Liver (tissue), 8 donors: ENCODE measurements at regions not wholly inside any gene's neighbourhood (a gene's known extent, or its start where the extent isn't known, plus 50 kb on each side); places are given as distances from the start of the nearest gene placed in this dataset.

Source experiments
- DNase-seq: peaks from one replicate; pipeline ENCODE4 v3.0.0-alpha.2; 2017; ENCODE audit warnings: low spot score
- H3K27ac ChIP-seq, 2 donors: one replicate each; pipeline ENCODE4 v1.7.0; 2013; ENCODE audit warnings: inconsistent platforms in 2 of 2, low read length in 2 of 2, control low read depth in 1 of 2, low read depth in 1 of 2, mild to moderate bottlenecking in 1 of 2
- H3K27me3 ChIP-seq, 4 donors: one replicate each; pipeline versions ENCODE4 v1.6.1 to v1.7.0; 2013; ENCODE audit warnings: low read length in 3 of 4, inconsistent platforms in 1 of 4, mild to moderate bottlenecking in 1 of 4, moderate library complexity in 1 of 4; ENCODE audit not compliant: control insufficient read depth in 4 of 4, insufficient read depth in 4 of 4
- H3K36me3 ChIP-seq, 4 donors: one replicate each; pipeline versions ENCODE4 v1.6.1 to v1.7.0; 2013; ENCODE audit warnings: low read length in 3 of 4, mild to moderate bottlenecking in 3 of 4, low read depth in 1 of 4, moderate library complexity in 1 of 4; ENCODE audit not compliant: control insufficient read depth in 4 of 4, insufficient read depth in 3 of 4
- H3K4me1 ChIP-seq, 4 donors: one replicate each; pipeline versions ENCODE4 v1.6.1 to v1.7.0; 2013; ENCODE audit warnings: low read length in 3 of 4, mild to moderate bottlenecking in 3 of 4, moderate library complexity in 1 of 4; ENCODE audit not compliant: control insufficient read depth in 4 of 4, insufficient read depth in 4 of 4
- H3K4me3 ChIP-seq, 3 donors: one replicate each; pipeline versions ENCODE4 v1.6.1 to v1.7.0; 2013; ENCODE audit warnings: low read length in 3 of 3, control low read depth in 1 of 3, low read depth in 1 of 3, mild to moderate bottlenecking in 1 of 3
- H3K9ac ChIP-seq, 2 donors: one replicate each; pipeline ENCODE4 v1.7.0; 2013; ENCODE audit warnings: low read length in 2 of 2, mild to moderate bottlenecking in 2 of 2, moderate library complexity in 2 of 2, control low read depth in 1 of 2, low read depth in 1 of 2
- H3K9me3 ChIP-seq, 4 donors: one replicate each; pipeline versions ENCODE4 v1.6.1 to v1.7.0; 2013; ENCODE audit warnings: low read length in 3 of 4; ENCODE audit not compliant: control insufficient read depth in 4 of 4
- ATF3 ChIP-seq: IDR thresholded peaks from 2 replicates; pipeline ENCODE4 v1.6.1; 2016; ENCODE audit warnings: antibody characterized with exemption
- CTCF ChIP-seq: fragments of 150-350 bp; IDR thresholded peaks from 2 replicates; pipeline ENCODE4 v1.5.1; 2017; ENCODE audit warnings: improper control_type of control experiment, low read depth, low read length; ENCODE audit not compliant: missing input control
- EGR1 ChIP-seq, 2 donors: IDR thresholded peaks; 2 replicates each; pipeline ENCODE4 v1.6.1; 2016 to 2018; ENCODE audit warnings: antibody characterized with exemption in 2 of 2, low read depth in 2 of 2
- FOXA1 ChIP-seq: IDR thresholded peaks from 2 replicates; pipeline ENCODE4 v1.6.1; 2016; ENCODE audit warnings: antibody characterized with exemption
- FOXA2 ChIP-seq: IDR thresholded peaks from 2 replicates; pipeline ENCODE4 v1.6.1; 2016; ENCODE audit warnings: antibody characterized with exemption
- HNF4A ChIP-seq, 2 donors: conservative IDR thresholded peaks; 2 replicates each; pipeline ENCODE4 v1.6.1; 2016; ENCODE audit warnings: antibody characterized with exemption in 2 of 2, mild to moderate bottlenecking in 2 of 2
- HNF4G ChIP-seq: IDR thresholded peaks from 2 replicates; pipeline ENCODE4 v1.6.1; 2016; ENCODE audit warnings: antibody characterized with exemption
- JUND ChIP-seq, 2 donors: IDR thresholded peaks; 2 replicates each; pipeline ENCODE4 v1.6.1; 2016; ENCODE audit warnings: antibody characterized with exemption in 2 of 2
- MAX ChIP-seq: IDR thresholded peaks from 2 replicates; pipeline ENCODE4 v1.6.1; 2016; ENCODE audit warnings: antibody characterized with exemption
- NR2F2 ChIP-seq: IDR thresholded peaks from 2 replicates; pipeline ENCODE4 v1.6.1; 2016; ENCODE audit warnings: antibody characterized with exemption
- RAD21 ChIP-seq, 2 donors: IDR thresholded peaks; 2 replicates each; pipeline ENCODE4 v1.6.1; 2016; ENCODE audit warnings: antibody characterized with exemption in 2 of 2, mild to moderate bottlenecking in 2 of 2
- SP1 ChIP-seq: IDR thresholded peaks from 2 replicates; pipeline ENCODE4 v1.6.1; 2018; ENCODE audit warnings: antibody characterized with exemption, mild to moderate bottlenecking
- YY1 ChIP-seq: IDR thresholded peaks from 2 replicates; pipeline ENCODE4 v1.6.1; 2016; ENCODE audit warnings: antibody characterized with exemption, mild to moderate bottlenecking
- WGBS: extraction: QIAGEN DNeasy Blood & Tissue Kit; methylation state at CpG from one replicate; pipeline ENCODE4 v1.1.7; 2013; 5-methylcytosine and 5-hydroxymethylcytosine counted together
- TF ChIP-seq, protein P1 (sequence below): IDR thresholded peaks from 2 replicates; pipeline ENCODE4 v1.6.1; 2016; ENCODE audit warnings: antibody characterized with exemption, mild to moderate bottlenecking
- TF ChIP-seq, protein P2 (sequence below): IDR thresholded peaks from 2 replicates; pipeline ENCODE4 v1.6.1; 2016; ENCODE audit warnings: antibody characterized with exemption
- donor health status: healthy.
- donor health status: healthy.
- donor health status: healthy.
- donor health status: healthy.
- donor health status: healthy.

DNA sequence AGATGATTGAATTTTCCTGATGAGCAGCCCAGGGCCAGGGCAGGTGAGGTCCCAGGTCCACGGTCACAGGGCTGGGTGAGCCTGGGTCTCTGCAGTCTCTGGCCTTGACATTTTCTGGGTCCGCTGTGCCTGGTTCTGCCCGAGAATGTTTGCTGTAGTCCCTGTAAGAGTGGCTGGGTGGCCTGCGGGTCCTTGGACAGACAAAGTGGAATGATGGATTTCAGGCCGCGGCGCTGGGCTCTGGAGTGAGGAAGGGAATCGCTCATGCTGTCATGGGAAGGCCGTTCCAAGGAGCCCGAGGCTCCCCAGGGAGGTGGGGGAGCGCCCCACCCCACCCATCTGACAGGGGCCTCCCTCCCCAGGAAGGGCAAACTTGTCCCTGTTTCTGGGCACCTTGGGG is 153.5 kb upstream of the CIBAR2 start (continued):
- TF ChIP-seq CTCF (no peak), HNF4G (no peak)

- TF ChIP-seq NR2F2 (no peak), MAX (no peak), HNF4A (conservative IDR thresholded peaks at IDR 0.05) (no peak), YY1 (no peak), HNF4G (no peak), CTCF (no peak), JUND (IDR thresholded peaks at IDR 0.05) (no peak), ATF3 (no peak), RAD21 (IDR thresholded peaks at IDR 0.05) (no peak), SP1 (no peak)
- TF ChIP-seq, protein P1, sequence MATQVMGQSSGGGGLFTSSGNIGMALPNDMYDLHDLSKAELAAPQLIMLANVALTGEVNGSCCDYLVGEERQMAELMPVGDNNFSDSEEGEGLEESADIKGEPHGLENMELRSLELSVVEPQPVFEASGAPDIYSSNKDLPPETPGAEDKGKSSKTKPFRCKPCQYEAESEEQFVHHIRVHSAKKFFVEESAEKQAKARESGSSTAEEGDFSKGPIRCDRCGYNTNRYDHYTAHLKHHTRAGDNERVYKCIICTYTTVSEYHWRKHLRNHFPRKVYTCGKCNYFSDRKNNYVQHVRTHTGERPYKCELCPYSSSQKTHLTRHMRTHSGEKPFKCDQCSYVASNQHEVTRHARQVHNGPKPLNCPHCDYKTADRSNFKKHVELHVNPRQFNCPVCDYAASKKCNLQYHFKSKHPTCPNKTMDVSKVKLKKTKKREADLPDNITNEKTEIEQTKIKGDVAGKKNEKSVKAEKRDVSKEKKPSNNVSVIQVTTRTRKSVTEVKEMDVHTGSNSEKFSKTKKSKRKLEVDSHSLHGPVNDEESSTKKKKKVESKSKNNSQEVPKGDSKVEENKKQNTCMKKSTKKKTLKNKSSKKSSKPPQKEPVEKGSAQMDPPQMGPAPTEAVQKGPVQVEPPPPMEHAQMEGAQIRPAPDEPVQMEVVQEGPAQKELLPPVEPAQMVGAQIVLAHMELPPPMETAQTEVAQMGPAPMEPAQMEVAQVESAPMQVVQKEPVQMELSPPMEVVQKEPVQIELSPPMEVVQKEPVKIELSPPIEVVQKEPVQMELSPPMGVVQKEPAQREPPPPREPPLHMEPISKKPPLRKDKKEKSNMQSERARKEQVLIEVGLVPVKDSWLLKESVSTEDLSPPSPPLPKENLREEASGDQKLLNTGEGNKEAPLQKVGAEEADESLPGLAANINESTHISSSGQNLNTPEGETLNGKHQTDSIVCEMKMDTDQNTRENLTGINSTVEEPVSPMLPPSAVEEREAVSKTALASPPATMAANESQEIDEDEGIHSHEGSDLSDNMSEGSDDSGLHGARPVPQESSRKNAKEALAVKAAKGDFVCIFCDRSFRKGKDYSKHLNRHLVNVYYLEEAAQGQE, result no peak
- no peak for DNase-seq
- Histone ChIP-seq H3K9me3 (no peaks in the 10 kb centered on the region), H3K27me3 (no peaks in the 10 kb centered on the region), H3K36me3 (no peaks in the 10 kb centered on the region), H3K4me3 (no peak overlapping the region), H3K9ac (no peak overlapping the region), H3K4me1 (peaks cover 0 to 10% (median 4%) of the 10 kb centered on the region in 4 donors), H3K27ac (no peak overlapping the region)
- 77% methylated on average over 18 of the region's 18 CpGs for WGBS
Measured at GRCh38 chr16:85266857-85267256, 154.6 kb upstream of the CIBAR2 start.

GRCh38 chr16:85267414-85267945 is 155.2 kb upstream of the CIBAR2 start:
- Histone ChIP-seq H3K4me3 (no peak overlapping the region), H3K36me3 (no peaks in the 10 kb centered on the region), H3K9me3 (no peaks in the 10 kb centered on the region), H3K4me1 (peaks cover 0 to 10% (median 4%) of the 10 kb centered on the region in 4 donors), H3K9ac (no peak overlapping the region), H3K27ac (no peak overlapping the region), H3K27me3 (no peaks in the 10 kb centered on the region)
- 96% methylated on average over 10 of the region's 10 CpGs for WGBS
- DNase-seq, result no peak
- TF ChIP-seq MAX, result no peak
- TF ChIP-seq HNF4A (conservative IDR thresholded peaks at IDR 0.05), result no peak
- no peak for TF ChIP-seq JUND (IDR thresholded peaks at IDR 0.05)
- TF ChIP-seq, protein P1, result no peak
- TF ChIP-seq, protein P2, sequence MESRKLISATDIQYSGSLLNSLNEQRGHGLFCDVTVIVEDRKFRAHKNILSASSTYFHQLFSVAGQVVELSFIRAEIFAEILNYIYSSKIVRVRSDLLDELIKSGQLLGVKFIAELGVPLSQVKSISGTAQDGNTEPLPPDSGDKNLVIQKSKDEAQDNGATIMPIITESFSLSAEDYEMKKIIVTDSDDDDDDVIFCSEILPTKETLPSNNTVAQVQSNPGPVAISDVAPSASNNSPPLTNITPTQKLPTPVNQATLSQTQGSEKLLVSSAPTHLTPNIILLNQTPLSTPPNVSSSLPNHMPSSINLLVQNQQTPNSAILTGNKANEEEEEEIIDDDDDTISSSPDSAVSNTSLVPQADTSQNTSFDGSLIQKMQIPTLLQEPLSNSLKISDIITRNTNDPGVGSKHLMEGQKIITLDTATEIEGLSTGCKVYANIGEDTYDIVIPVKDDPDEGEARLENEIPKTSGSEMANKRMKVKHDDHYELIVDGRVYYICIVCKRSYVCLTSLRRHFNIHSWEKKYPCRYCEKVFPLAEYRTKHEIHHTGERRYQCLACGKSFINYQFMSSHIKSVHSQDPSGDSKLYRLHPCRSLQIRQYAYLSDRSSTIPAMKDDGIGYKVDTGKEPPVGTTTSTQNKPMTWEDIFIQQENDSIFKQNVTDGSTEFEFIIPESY, result no peak
- no peak for TF ChIP-seq FOXA1
- TF ChIP-seq HNF4G, result no peak
- TF ChIP-seq FOXA2, result no peak
- TF ChIP-seq EGR1 (IDR thresholded peaks at IDR 0.05; ENCODE audit: low read depth in 2 of 2), result no peak
- no peak for TF ChIP-seq YY1
